Natural killer cell (primary cell): ENCODE measurements at regions not wholly inside any gene's neighbourhood (a gene's known extent, or its start where the extent isn't known, plus 50 kb on each side); places are given as distances from the start of the nearest gene placed in this dataset.

Experiments
- ATAC-seq, 3 donors: fragments of 150-1000 bp in 2 of 3; fragments of 200-7000 bp in 1 of 3; cut with Tn5 transposase; 1 replicate in 1 of 3; 2 replicates in 2 of 3; pipeline ENCODE4 v1.10.0; 2021; ENCODE audit warnings: mild to moderate bottlenecking in 2 of 3, moderate library complexity in 2 of 3
- DNase-seq, 2 donors: peaks; one replicate each; pipeline versions ENCODE4 v3.0.0 to v3.0.0-alpha.2; 2013 to 2021; ENCODE audit warnings: mixed read lengths in 1 of 2
- H3K27ac ChIP-seq: one replicate; pipeline ENCODE4 v1.5.1; 2013; ENCODE audit warnings: mild to moderate bottlenecking, low read length
- H3K27me3 ChIP-seq: one replicate; pipeline ENCODE4 v1.6.1; 2013; ENCODE audit warnings: low read length; ENCODE audit not compliant: control insufficient read depth, insufficient read depth
- H3K36me3 ChIP-seq: one replicate; pipeline ENCODE4 v1.6.1; 2013; ENCODE audit warnings: low read length; ENCODE audit not compliant: control insufficient read depth, insufficient read depth
- H3K4me1 ChIP-seq: one replicate; pipeline ENCODE4 v1.6.1; 2013; ENCODE audit warnings: low read length; ENCODE audit not compliant: control insufficient read depth, insufficient read depth
- H3K4me3 ChIP-seq: one replicate; pipeline ENCODE4 v1.5.1; 2013; ENCODE audit warnings: low read length
- H3K9me3 ChIP-seq: one replicate; pipeline ENCODE4 v1.6.1; 2013; ENCODE audit warnings: low read length; ENCODE audit not compliant: control insufficient read depth, insufficient read depth
- H3K27ac Mint-ChIP-seq, 2 donors: one replicate each; pipeline ENCODE4 v1.8.0; 2022; ENCODE audit warnings: mild to moderate bottlenecking in 2 of 2, mixed read lengths in 2 of 2, moderate library complexity in 1 of 2
- H3K27me3 Mint-ChIP-seq, 2 donors: one replicate each; pipeline ENCODE4 v1.8.0; 2022; ENCODE audit warnings: low read depth in 2 of 2, mixed read lengths in 2 of 2
- H3K36me3 Mint-ChIP-seq: one replicate; pipeline ENCODE4 v1.8.0; 2022; ENCODE audit warnings: mixed read lengths
- H3K4me1 Mint-ChIP-seq, 2 donors: one replicate each; pipeline ENCODE4 v1.8.0; 2022; ENCODE audit warnings: mixed read lengths in 2 of 2
- H3K4me3 Mint-ChIP-seq: one replicate; pipeline ENCODE4 v1.8.0; 2022; ENCODE audit warnings: mild to moderate bottlenecking, moderate library complexity, mixed read lengths
- H3K9me3 Mint-ChIP-seq, 2 donors: one replicate each; pipeline ENCODE4 v1.8.0; 2022; ENCODE audit warnings: mixed read lengths in 2 of 2
- WGBS: methylation state at CpG from one replicate; pipeline ENCODE4 v1.1.7; 2013; ENCODE audit warnings: missing lambda C conversion rate; ENCODE audit not compliant: insufficient coverage; 5-methylcytosine and 5-hydroxymethylcytosine counted together
- intact Hi-C: fragments of 100-400 bp; cut with micrococcal nuclease; formaldehyde crosslinking; loops from one replicate; pipeline ENCODE4 v1.14.2; 2022
- TF ChIP-seq, protein P1 (sequence below): fragments of 200-600 bp; IDR thresholded peaks from one replicate; pipeline ENCODE4 v1.8.0; 2022; ENCODE audit warnings: antibody characterized with exemption

DNA sequence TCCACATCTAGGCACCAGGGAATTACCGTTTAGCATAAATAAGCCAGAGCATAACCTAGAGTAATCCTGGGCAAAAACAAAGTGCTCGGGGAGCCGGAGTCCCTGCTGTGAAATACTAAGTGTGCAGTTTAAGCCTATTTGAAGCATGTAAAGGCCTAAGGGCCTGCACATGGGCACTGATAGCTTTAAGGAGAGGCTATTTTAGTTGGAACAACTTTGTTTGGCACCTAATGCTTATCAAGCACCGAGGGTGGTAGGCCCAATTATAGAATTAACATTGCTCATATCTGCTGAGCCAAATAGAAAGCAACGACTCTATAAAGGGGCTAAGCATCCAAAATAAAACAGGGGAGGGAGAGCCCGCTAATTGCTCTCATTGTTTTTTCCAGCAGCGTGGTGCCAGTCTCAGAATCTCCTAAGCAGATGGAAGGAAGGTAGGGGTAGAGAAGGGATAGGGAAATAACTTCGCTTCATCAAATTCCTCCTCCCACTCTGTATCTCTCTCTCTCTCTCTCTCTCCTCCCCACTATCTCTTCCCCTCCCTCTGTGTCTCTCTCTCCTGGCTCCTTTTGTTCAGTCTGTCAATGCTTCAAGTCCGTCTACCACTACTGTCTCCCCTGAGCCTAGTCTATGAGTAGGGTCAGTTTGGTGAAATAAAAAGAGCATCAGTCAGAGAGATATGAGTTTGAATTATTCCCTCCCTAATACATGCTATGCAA lies 292.8 kb downstream of the NXPE2 start:
- Histone ChIP-seq H3K4me3 (no peak overlapping the region), H3K4me1 (no peaks in the 10 kb centered on the region), H3K27me3 (no peaks in the 10 kb centered on the region), H3K27ac (no peak overlapping the region), H3K9me3 (no peaks in the 10 kb centered on the region), H3K36me3 (no peaks in the 10 kb centered on the region)
- 88% methylated on average over 7 of the region's 9 CpGs for WGBS
- no peak for ATAC-seq
- H3K9me3 Mint-ChIP-seq, result peaks cover 0 to 4% of the 10 kb centered on the region in 2 donors
- DNase-seq, result no peak
- H3K36me3 Mint-ChIP-seq, result no peaks in the 10 kb centered on the region
- H3K27ac Mint-ChIP-seq, result no peak overlapping the region
- no peak overlapping the region for H3K4me3 Mint-ChIP-seq
- TF ChIP-seq, protein P1, sequence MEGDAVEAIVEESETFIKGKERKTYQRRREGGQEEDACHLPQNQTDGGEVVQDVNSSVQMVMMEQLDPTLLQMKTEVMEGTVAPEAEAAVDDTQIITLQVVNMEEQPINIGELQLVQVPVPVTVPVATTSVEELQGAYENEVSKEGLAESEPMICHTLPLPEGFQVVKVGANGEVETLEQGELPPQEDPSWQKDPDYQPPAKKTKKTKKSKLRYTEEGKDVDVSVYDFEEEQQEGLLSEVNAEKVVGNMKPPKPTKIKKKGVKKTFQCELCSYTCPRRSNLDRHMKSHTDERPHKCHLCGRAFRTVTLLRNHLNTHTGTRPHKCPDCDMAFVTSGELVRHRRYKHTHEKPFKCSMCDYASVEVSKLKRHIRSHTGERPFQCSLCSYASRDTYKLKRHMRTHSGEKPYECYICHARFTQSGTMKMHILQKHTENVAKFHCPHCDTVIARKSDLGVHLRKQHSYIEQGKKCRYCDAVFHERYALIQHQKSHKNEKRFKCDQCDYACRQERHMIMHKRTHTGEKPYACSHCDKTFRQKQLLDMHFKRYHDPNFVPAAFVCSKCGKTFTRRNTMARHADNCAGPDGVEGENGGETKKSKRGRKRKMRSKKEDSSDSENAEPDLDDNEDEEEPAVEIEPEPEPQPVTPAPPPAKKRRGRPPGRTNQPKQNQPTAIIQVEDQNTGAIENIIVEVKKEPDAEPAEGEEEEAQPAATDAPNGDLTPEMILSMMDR, result no peak
- H3K27me3 Mint-ChIP-seq, result peaks cover 0 to 3% of the 10 kb centered on the region in 2 donors
- intact Hi-C loops, result no loop called here
- H3K4me1 Mint-ChIP-seq, result no peaks in the 10 kb centered on the region

DNA sequence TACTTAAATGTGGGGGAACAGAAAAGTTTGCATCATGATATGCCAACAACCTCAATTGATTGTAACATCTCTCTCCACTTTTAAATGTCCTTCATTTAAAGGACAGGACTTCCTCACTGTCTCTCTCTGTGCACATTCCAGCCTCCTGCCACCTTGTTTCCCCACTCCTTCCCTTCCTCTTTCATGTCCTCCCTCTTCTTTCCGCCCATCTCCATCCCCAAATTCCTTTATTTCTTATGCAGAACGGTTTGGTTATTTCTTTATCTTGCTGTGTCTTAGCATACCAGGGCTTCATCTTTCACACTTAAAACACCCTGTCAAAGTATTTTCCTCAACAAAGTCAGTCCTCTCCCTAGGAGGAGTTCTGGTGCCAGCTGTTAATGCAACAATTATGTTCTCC lies 293.8 kb downstream of the NXPE2 start:
- H3K4me3 Mint-ChIP-seq, result no peak overlapping the region
- no peaks in the 10 kb centered on the region for H3K9me3 ChIP-seq
- intact Hi-C loops, result no loop called here
- H3K4me3 ChIP-seq, result no peak overlapping the region
- H3K9me3 Mint-ChIP-seq, result peaks cover 0 to 4% of the 10 kb centered on the region in 2 donors
- ATAC-seq (no peak), DNase-seq (no peak)
- H3K4me1 Mint-ChIP-seq, result no peaks in the 10 kb centered on the region
- H3K27ac ChIP-seq, result no peak overlapping the region
- TF ChIP-seq, protein P1, result no peak
- no peak overlapping the region for H3K27ac Mint-ChIP-seq
- no peaks in the 10 kb centered on the region for H3K27me3 ChIP-seq
- no peaks in the 10 kb centered on the region for H3K36me3 ChIP-seq
- H3K4me1 ChIP-seq, result no peaks in the 10 kb centered on the region
- H3K36me3 Mint-ChIP-seq, result no peaks in the 10 kb centered on the region
- WGBS, result 50% methylated on average over 2 of the region's 2 CpGs
- peaks cover 0 to 3% of the 10 kb centered on the region in 2 donors for H3K27me3 Mint-ChIP-seq

DNA sequence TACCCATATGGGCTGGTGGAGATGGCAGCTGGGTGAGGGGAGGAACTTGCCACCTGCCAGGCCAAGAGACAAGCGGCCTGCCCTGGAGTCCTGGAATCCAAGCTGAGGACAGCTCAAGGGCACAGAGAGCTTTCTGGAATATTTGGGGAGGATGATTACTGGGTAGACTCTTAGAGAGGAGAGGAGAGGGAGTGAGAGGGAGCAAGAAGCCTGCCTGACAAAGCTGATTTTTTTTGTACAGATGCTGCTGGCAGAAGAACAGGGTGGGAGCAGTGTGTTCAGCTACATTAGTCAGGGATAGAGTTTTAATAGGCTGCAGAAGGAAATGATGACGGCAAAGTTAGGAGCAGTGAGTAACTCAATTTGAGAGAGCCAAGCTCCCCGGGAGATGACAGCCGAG lies 299.3 kb downstream of the NXPE2 start:
- no peaks in the 10 kb centered on the region for H3K4me1 ChIP-seq
- Mint-ChIP-seq H3K27me3 (peaks cover 0 to 4% of the 10 kb centered on the region in 2 donors), H3K4me3 (no peak overlapping the region), H3K36me3 (no peaks in the 10 kb centered on the region), H3K27ac (no peak overlapping the region), H3K4me1 (no peaks in the 10 kb centered on the region), H3K9me3 (peaks cover 0 to 3% of the 10 kb centered on the region in 2 donors)
- no peak overlapping the region for H3K4me3 ChIP-seq
- ATAC-seq (no peak), DNase-seq (no peak)
- no peaks in the 10 kb centered on the region for H3K36me3 ChIP-seq
- no peaks in the 10 kb centered on the region for H3K9me3 ChIP-seq
- no peaks in the 10 kb centered on the region for H3K27me3 ChIP-seq
- no peak overlapping the region for H3K27ac ChIP-seq
- TF ChIP-seq, protein P1, result no peak
- intact Hi-C loops, result no loop called here
- 85% methylated on average over 4 of the region's 4 CpGs for WGBS

DNA sequence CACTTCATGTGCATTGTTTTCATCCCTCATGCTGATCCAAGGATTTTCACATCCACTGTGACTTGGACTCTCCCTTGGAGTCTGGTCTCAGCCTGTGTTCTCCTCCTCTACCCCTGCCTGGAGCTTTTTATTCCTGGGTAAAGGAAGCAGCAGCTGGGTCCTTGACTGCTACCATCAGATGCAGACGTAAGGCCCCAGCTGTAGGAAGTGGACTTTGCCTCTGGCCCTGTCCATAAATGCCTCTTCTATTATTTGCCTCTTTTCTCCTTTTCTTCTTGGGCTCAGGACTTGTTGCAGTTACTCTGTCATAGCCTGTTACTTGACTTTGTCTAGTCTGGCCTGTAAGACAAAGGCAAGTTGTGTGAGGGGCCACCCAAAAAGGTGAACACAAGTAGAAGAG lies 303.8 kb downstream of the NXPE2 start:
- ATAC-seq (no peak), DNase-seq (no peak)
- no peaks in the 10 kb centered on the region for H3K36me3 Mint-ChIP-seq
- H3K27me3 Mint-ChIP-seq, result peaks cover 0 to 4% of the 10 kb centered on the region in 2 donors
- peaks cover 0 to 3% of the 10 kb centered on the region in 2 donors for H3K9me3 Mint-ChIP-seq
- no peak overlapping the region for H3K4me3 Mint-ChIP-seq
- Histone ChIP-seq H3K27me3 (no peaks in the 10 kb centered on the region), H3K27ac (no peak overlapping the region), H3K4me1 (no peaks in the 10 kb centered on the region), H3K36me3 (no peaks in the 10 kb centered on the region), H3K4me3 (no peak overlapping the region), H3K9me3 (no peaks in the 10 kb centered on the region)
- TF ChIP-seq, protein P1, result no peak
- no peaks in the 10 kb centered on the region for H3K4me1 Mint-ChIP-seq
- intact Hi-C loops, result no loop called here
- WGBS, result 69% methylated on average over 1 of the region's 1 CpG
- H3K27ac Mint-ChIP-seq, result no peak overlapping the region
